H9 (cell line): ENCODE measurements at regions not wholly inside any gene's neighbourhood (a gene's known extent, or its start where the extent isn't known, plus 50 kb on each side); places are given as distances from the start of the nearest gene placed in this dataset.

ENCODE experiments used
- DNase-seq: peaks from one replicate; pipeline ENCODE4 v3.0.0-alpha.2; 2017
- H2AFZ ChIP-seq: one replicate; pipeline ENCODE4 v1.6.1; 2013; ENCODE audit warnings: mild to moderate bottlenecking, low read length, control low read depth, moderate library complexity
- H2AK5ac ChIP-seq: 2 replicates; pipeline ENCODE4 v1.6.1; 2013; ENCODE audit warnings: low read length, control low read depth, mixed read lengths; ENCODE audit not compliant: insufficient read length
- H2BK120ac ChIP-seq: one replicate; pipeline ENCODE4 v1.6.1; 2013; ENCODE audit warnings: low read depth, mild to moderate bottlenecking, low read length, control low read depth, inconsistent platforms; ENCODE audit not compliant: poor library complexity, severe bottlenecking
- H2BK12ac ChIP-seq: 2 replicates; pipeline ENCODE4 v1.6.1; 2013; ENCODE audit warnings: low read length, control low read depth, mixed read lengths, low read depth; ENCODE audit not compliant: insufficient read length
- H2BK15ac ChIP-seq: 2 replicates; pipeline ENCODE4 v1.6.1; 2013; ENCODE audit warnings: low read depth, low read length, control low read depth
- H2BK20ac ChIP-seq: one replicate; pipeline ENCODE4 v1.6.1; 2013; ENCODE audit warnings: low read depth, mild to moderate bottlenecking, low read length, control low read depth, inconsistent platforms; ENCODE audit not compliant: poor library complexity, severe bottlenecking
- H2BK5ac ChIP-seq: 2 replicates; pipeline ENCODE4 v1.6.1; 2013; ENCODE audit warnings: low read length, control low read depth, mixed read lengths; ENCODE audit not compliant: insufficient read length
- H3K14ac ChIP-seq: 2 replicates; pipeline ENCODE4 v1.6.1; 2013; ENCODE audit warnings: low read length, control low read depth; ENCODE audit not compliant: insufficient read depth
- H3K18ac ChIP-seq: 2 replicates; pipeline ENCODE4 v1.6.1; 2013; ENCODE audit warnings: low read depth, mild to moderate bottlenecking, mixed read lengths, low read length, control low read depth; ENCODE audit not compliant: insufficient read length
- H3K23ac ChIP-seq: 2 replicates; pipeline ENCODE4 v1.6.1; 2013; ENCODE audit warnings: low read length, control low read depth, mixed read lengths, low read depth; ENCODE audit not compliant: insufficient read length
- H3K23me2 ChIP-seq: 2 replicates; pipeline ENCODE4 v1.6.1; 2013; ENCODE audit warnings: low read depth, mild to moderate bottlenecking, mixed read lengths, low read length, control low read depth; ENCODE audit not compliant: insufficient read length, poor library complexity, severe bottlenecking
- H3K27ac ChIP-seq: 2 replicates; pipeline ENCODE4 v1.5.1; 2013; ENCODE audit warnings: low read length, control low read depth, mixed read lengths, low read depth; ENCODE audit not compliant: insufficient read length
- H3K27me3 ChIP-seq: 2 replicates; pipeline ENCODE4 v1.6.1; 2013; ENCODE audit warnings: low read length, control low read depth, inconsistent platforms; ENCODE audit not compliant: insufficient read depth
- H3K4ac ChIP-seq: 2 replicates; pipeline ENCODE4 v1.6.1; 2013; ENCODE audit warnings: low read depth, mild to moderate bottlenecking, control low read depth, inconsistent platforms, low read length, moderate library complexity
- H3K4me1 ChIP-seq: 2 replicates; pipeline ENCODE4 v1.6.1; 2013; ENCODE audit warnings: low read length, control low read depth, inconsistent platforms; ENCODE audit not compliant: insufficient read depth
- H3K4me2 ChIP-seq: 2 replicates; pipeline ENCODE4 v1.6.1; 2013; ENCODE audit warnings: low read length, control low read depth, mixed read lengths; ENCODE audit not compliant: insufficient read length, insufficient read depth
- H3K56ac ChIP-seq: 2 replicates; pipeline ENCODE4 v1.6.1; 2013; ENCODE audit warnings: low read depth, mild to moderate bottlenecking, mixed read lengths, low read length, control low read depth; ENCODE audit not compliant: insufficient read length
- H3K79me1 ChIP-seq: 2 replicates; pipeline ENCODE4 v1.6.1; 2013; ENCODE audit warnings: low read depth, mild to moderate bottlenecking, moderate library complexity, low read length, control low read depth, inconsistent platforms; ENCODE audit not compliant: insufficient read depth, poor library complexity, severe bottlenecking
- H3K79me2 ChIP-seq: 2 replicates; pipeline ENCODE4 v1.6.1; 2013; ENCODE audit warnings: low read length, control low read depth, inconsistent platforms; ENCODE audit not compliant: insufficient read depth
- H3K9ac ChIP-seq: 2 replicates; pipeline ENCODE4 v1.6.1; 2013; ENCODE audit warnings: low read length, control low read depth, mixed read lengths; ENCODE audit not compliant: insufficient read length; ENCODE audit errors: extremely low read depth
- H3K9me3 ChIP-seq: one replicate; pipeline ENCODE4 v1.6.1; 2013; ENCODE audit warnings: low read depth, low read length, inconsistent platforms; ENCODE audit not compliant: control insufficient read depth
- H3T11ph ChIP-seq: one replicate; pipeline ENCODE4 v1.6.1; 2013; ENCODE audit warnings: mild to moderate bottlenecking, low read length, control low read depth, inconsistent platforms
- H4K20me1 ChIP-seq: one replicate; pipeline ENCODE4 v1.6.1; 2013; ENCODE audit not compliant: control insufficient read depth, insufficient read length, insufficient read depth
- H4K5ac ChIP-seq: 2 replicates; pipeline ENCODE4 v1.6.1; 2013; ENCODE audit warnings: low read depth, mild to moderate bottlenecking, mixed read lengths, low read length, control low read depth; ENCODE audit not compliant: insufficient read length
- H4K8ac ChIP-seq: replicated peaks from 2 replicates; pipeline ENCODE4 v1.6.1; 2013; ENCODE audit warnings: low read length, control low read depth, mixed read lengths, low read depth; ENCODE audit not compliant: insufficient read length
- H4K91ac ChIP-seq: 2 replicates; pipeline ENCODE4 v1.6.1; 2013; ENCODE audit warnings: low read depth, mild to moderate bottlenecking, moderate library complexity, mixed read lengths, low read length, control low read depth; ENCODE audit not compliant: insufficient read length
- H3K27ac Mint-ChIP-seq, 3 experiments: 2 replicates in 2 of 3; 3 replicates in 1 of 3; pipeline ENCODE4 v1.8.0; 2020 to 2021; ENCODE audit warnings: mixed read lengths in 3 of 3, mild to moderate bottlenecking in 1 of 3, moderate library complexity in 1 of 3
- H3K27me3 Mint-ChIP-seq: 2 replicates; pipeline ENCODE4 v1.8.0; 2021; ENCODE audit warnings: low read depth, mild to moderate bottlenecking, moderate library complexity, mixed read lengths
- H3K36me3 Mint-ChIP-seq, 3 experiments: 2 replicates in 2 of 3; 3 replicates in 1 of 3; pipeline ENCODE4 v1.8.0; 2020 to 2021; ENCODE audit warnings: low read depth in 3 of 3, mixed read lengths in 3 of 3; ENCODE audit not compliant: insufficient read depth in 1 of 3
- H3K4me1 Mint-ChIP-seq, 2 experiments: 2 replicates each; pipeline ENCODE4 v1.8.0; 2020; ENCODE audit warnings: mixed read lengths in 2 of 2
- H3K4me3 Mint-ChIP-seq, 2 experiments: 2 replicates in 1 of 2; 3 replicates in 1 of 2; pipeline ENCODE4 v1.8.0; 2020 to 2021; ENCODE audit warnings: mild to moderate bottlenecking in 2 of 2, mixed read lengths in 2 of 2, moderate library complexity in 1 of 2
- H3K9me3 Mint-ChIP-seq, 2 experiments: 2 replicates in 1 of 2; 3 replicates in 1 of 2; pipeline ENCODE4 v1.8.0; 2020; ENCODE audit warnings: mild to moderate bottlenecking in 2 of 2, mixed read lengths in 2 of 2, moderate library complexity in 1 of 2
- CTCF ChIP-seq: fragments of 200-600 bp; sonication (generic); conservative IDR thresholded peaks from 3 replicates; pipeline ENCODE4 v1.8.0; 2021; ENCODE audit warnings: antibody characterized with exemption, mild to moderate bottlenecking
- WGBS: extraction: QIAGEN DNeasy Blood & Tissue Kit; methylation state at CpG from one replicate; pipeline ENCODE4 v1.1.7; 2013; ENCODE audit warnings: missing lambda C conversion rate, low lambda C conversion rate, mixed read lengths; ENCODE audit not compliant: insufficient read length; ENCODE audit errors: extremely low coverage; 5-methylcytosine and 5-hydroxymethylcytosine counted together

GRCh38 chr21:27450216-27450615 is 483.3 kb upstream of the ADAMTS5 start:
- Histone ChIP-seq H3K23ac (no peak overlapping the region), H2BK120ac (no peak overlapping the region), H2BK15ac (no peak overlapping the region), H3K27me3 (no peaks in the 10 kb centered on the region), H2BK5ac (no peak overlapping the region), H3K9me3 (no peaks in the 10 kb centered on the region), H3K4ac (no peak overlapping the region), H4K20me1 (no peaks in the 10 kb centered on the region), H2BK20ac (no peak overlapping the region), H2AFZ (no peak overlapping the region), H4K8ac (no peak overlapping the region), H3K14ac (no peak overlapping the region), H3T11ph (no peak overlapping the region), H4K5ac (no peak overlapping the region), H2BK12ac (no peak overlapping the region), H3K4me2 (no peak overlapping the region), H3K4me1 (no peaks in the 10 kb centered on the region), H3K79me1 (no peaks in the 10 kb centered on the region), H3K23me2 (no peaks in the 10 kb centered on the region), H3K79me2 (no peaks in the 10 kb centered on the region), H3K9ac (no peak overlapping the region), H4K91ac (no peak overlapping the region), H3K27ac (no peak overlapping the region), H2AK5ac (no peak overlapping the region), H3K56ac (no peak overlapping the region), H3K18ac (no peak overlapping the region)
- no peak for TF ChIP-seq CTCF
- H3K4me1 Mint-ChIP-seq = no peaks in the 10 kb centered on the region
- no peaks in the 10 kb centered on the region; a peak in 2 of 5 replicates for H3K9me3 Mint-ChIP-seq
- DNase-seq = no peak
- H3K27me3 Mint-ChIP-seq = no peaks in the 10 kb centered on the region
- WGBS = no CpG with 5 or more reads among the region's 3 CpGs
- H3K27ac Mint-ChIP-seq = no peak overlapping the region; a peak in 1 of 7 replicates
- no peaks in the 10 kb centered on the region for H3K36me3 Mint-ChIP-seq
- no peak overlapping the region for H3K4me3 Mint-ChIP-seq
